ENCODE measurements at regions not wholly inside any gene's neighbourhood (a gene's known extent, or its start where the extent isn't known, plus 50 kb on each side); places are given as distances from the start of the nearest gene placed in this dataset.
"Not testable (repeated sequence)": the region's sequence is repeated elsewhere in the genome, so short reads cannot be mapped to it uniquely, and the experiment has no call there.

- no peak for DNase-seq
These were observed 568.1 kb upstream of the SALL3 start for GRCh38 chr18:78411539-78411938.

GRCh38 chr18:78414302-78414701 lies 565.3 kb upstream of the SALL3 start:
- no peak for DNase-seq

DNA sequence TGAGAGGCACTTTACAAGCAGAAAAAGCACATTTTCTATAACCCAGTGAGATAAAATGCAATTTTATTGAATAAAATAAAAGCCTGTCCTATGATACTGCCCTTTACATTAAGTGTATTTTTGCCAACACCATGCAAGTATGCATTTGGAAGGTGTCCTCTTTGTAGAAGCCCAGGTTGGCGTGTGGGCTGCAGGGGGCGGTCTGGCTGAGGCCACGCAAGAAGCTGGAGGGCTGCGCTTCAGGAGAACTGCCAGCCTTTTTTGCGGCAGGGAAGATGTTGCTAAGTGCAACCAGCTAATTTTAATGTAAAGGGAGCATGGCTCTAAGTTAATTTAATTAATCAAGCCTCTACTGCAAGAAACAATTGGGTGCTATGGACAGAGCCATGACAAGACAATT lies 562.8 kb upstream of the SALL3 start:
- no peak for DNase-seq

DNA sequence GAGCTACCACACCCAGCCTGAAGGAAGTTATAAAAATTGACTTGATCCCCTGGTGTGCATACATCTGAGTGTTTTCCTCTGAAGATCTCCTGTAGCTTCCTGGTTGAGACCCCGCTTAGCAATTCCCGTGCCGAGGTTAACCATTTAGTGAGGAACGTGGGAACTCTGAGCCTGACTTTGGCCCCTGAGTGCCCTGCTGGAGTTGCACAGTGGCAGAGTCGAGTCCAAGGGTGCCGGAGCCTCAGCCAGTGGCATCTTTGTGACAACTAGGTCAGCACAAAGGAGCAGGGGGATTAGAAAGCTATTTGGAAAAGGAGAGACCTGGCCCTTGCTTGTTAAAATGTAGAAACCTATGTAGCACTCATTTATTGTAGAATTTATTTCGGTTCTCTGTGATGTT lies 561.2 kb upstream of the SALL3 start:
- no peak for DNase-seq

- no peak for DNase-seq
These were observed 560.4 kb upstream of the SALL3 start for GRCh38 chr18:78419171-78419570.

GRCh38 chr18:78420116-78420515 lies 559.5 kb upstream of the SALL3 start:
- DNase-seq, result no peak

GRCh38 chr18:78421392-78421791 lies 558.2 kb upstream of the SALL3 start:
- no peak for DNase-seq

- DNase-seq, result no peak
These were observed 557.3 kb upstream of the SALL3 start for GRCh38 chr18:78422336-78422735.

DNA sequence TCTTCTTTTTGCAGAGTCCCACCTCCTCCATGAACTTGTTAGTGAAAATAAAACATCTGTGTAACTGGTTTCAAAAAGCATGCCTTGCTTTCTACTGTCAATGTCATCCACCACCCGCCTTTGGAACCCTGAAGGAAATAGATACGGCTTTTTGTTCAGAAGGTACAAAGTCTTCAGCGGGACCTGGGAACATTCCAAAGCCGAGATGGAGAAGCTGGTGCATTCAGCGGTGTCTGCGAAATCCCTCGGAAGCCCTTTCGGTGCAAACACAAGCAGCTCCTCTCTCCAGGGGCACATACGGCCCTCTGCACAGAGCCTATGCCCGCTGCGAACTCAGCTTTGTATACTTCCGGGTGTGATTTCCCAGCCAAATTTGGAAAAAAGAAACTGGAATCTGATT lies 555.8 kb upstream of the SALL3 start:
- DNase-seq, result no peak

DNA sequence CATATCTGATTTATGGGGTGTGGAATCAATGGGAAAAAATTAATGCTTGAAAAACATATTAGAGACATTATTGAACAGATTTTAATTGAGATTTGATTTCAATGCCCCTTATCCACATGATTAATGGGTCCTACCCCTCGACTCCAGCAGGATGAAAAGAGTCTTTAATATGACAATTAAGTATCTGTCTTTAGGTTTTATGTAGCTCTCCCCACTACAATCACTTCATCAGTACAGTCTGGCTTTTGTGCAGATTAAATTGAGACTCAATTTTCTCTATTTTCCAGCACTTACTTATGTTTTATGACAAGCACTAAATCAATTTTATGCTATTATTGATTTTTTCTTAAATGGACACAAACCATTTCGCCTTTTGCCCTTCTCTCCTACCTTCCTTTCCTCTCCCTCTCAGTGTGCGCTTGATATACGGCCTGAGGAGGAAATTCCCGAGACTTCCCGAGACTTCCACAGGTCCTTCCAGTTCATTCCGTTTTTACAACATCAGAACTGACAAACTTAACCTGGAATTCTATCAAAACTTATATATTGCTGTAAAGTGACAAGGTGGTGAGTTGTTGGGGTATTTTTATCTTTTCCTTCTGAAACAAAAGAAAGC lies 555.1 kb upstream of the SALL3 start:
- DNase-seq, result no peak

GRCh38 chr18:78425019-78425412 lies 554.6 kb upstream of the SALL3 start:
- no peak for DNase-seq

DNA sequence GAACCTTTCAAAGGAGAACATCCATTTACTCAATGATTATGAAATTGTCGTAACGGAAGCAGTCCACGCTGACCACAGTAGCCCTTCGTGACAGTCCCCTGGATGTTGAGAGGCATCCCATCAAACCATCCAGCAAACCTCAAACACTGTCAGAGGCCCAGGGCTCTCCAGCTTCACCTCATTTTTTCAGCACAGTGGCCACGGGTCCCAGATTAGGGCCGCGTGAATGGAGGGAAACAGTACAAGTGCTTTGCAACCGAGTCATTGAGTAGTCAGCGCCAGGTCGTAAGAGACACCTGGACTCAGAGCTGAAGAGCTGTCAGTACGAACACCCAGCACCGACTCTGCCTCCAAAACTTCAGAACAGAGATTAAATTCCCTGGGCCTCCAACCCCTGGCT lies 552.5 kb upstream of the SALL3 start:
- no peak for DNase-seq

GRCh38 chr18:78429127-78430108 lies 550.2 kb upstream of the SALL3 start:
- DNase-seq, result no peak

GRCh38 chr18:78430131-78430758 lies 549.4 kb upstream of the SALL3 start:
- no peak for DNase-seq

GRCh38 chr18:78431606-78432005 lies 548.0 kb upstream of the SALL3 start:
- no peak for DNase-seq

GRCh38 chr18:78433562-78433961 lies 546.1 kb upstream of the SALL3 start:
- DNase-seq, result no peak

DNA sequence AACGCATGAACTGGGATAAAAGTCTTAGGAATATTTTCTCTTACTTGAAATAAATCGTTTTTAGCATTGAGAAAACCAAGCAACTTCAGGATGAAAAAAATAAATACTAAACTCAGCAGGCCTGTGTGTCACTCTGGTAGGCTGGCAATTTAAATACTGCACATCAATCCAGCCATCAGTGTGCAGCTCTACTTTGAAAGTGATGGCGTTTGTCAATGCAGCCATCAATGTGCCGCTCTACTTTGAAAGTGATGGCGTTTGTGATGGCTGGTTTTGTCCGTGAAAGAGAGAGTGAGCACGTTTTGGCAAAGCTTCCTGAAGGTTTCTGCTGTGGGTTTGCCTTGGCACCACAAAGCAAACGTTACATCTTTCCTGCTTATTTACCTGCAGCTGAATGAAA lies 543.5 kb upstream of the SALL3 start:
- no peak for DNase-seq

- not testable (repeated sequence) for DNase-seq
These were observed 541.4 kb upstream of the SALL3 start for GRCh38 chr18:78438235-78438634.

- DNase-seq, result no peak
These were observed 533.7 kb upstream of the SALL3 start for GRCh38 chr18:78445880-78446279.

DNA sequence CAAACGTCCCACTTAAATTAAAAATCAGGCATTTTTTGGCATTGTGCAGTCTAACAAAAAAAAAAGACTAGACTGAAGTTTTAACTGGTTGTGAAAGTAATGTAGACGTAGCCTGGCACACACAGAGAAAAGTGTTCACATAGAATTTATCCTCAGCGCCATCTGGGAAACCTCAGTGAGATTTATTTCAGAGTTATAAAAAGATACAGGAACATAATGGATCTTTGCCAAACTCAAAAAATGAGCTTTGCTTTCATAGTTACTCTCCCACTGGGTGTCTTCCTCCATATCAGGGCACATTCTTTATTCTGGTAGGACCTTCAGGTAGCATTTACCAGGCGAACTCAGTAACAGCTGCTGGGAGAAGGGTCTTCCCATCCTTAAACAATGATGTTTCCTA lies 532.4 kb upstream of the SALL3 start:
- no peak for DNase-seq

GRCh38 chr18:78448106-78448505 lies 531.5 kb upstream of the SALL3 start:
- no peak for DNase-seq

- DNase-seq, result no peak
These were observed 531.0 kb upstream of the SALL3 start for GRCh38 chr18:78448591-78448990.

GRCh38 chr18:78454221-78454620 lies 525.4 kb upstream of the SALL3 start:
- no peak for DNase-seq

All from renal pelvis (tissue), 1 donor.